ACC112 (cell line): ENCODE measurements at regions not wholly inside any gene's neighbourhood (a gene's known extent, or its start where the extent isn't known, plus 50 kb on each side); places are given as distances from the start of the nearest gene placed in this dataset.

ENCODE experiments used
- H2AFZ ChIP-seq: fragments of 200-600 bp; sonication (generic); one replicate; pipeline ENCODE4 v1.6.0; 2017; ENCODE audit warnings: antibody characterized with exemption, low read length; ENCODE audit not compliant: unreplicated experiment
- H3K27ac ChIP-seq: fragments of 200-600 bp; sonication (generic); 2 replicates; pipeline ENCODE4 v1.5.1; 2014; ENCODE audit warnings: low read depth, mild to moderate bottlenecking, antibody characterized with exemption, low read length, moderate library complexity
- H3K27me3 ChIP-seq: fragments of 200-600 bp; sonication (generic); 2 replicates; pipeline ENCODE4 v1.6.1; 2014; ENCODE audit warnings: mild to moderate bottlenecking, antibody characterized with exemption, low read length, moderate library complexity, mixed read lengths; ENCODE audit not compliant: insufficient read depth
- H3K36me3 ChIP-seq: fragments of 200-600 bp; sonication (generic); 2 replicates; pipeline ENCODE4 v1.6.1; 2016; ENCODE audit warnings: mild to moderate bottlenecking, antibody characterized with exemption, low read length, moderate library complexity, mixed read lengths; ENCODE audit not compliant: insufficient read depth
- H3K4me1 ChIP-seq: fragments of 200-600 bp; sonication (generic); one replicate; pipeline ENCODE4 v1.6.1; 2016; ENCODE audit warnings: low read length, mixed read lengths; ENCODE audit not compliant: insufficient read depth, unreplicated experiment, control insufficient read depth
- H3K4me3 ChIP-seq: fragments of 200-600 bp; sonication (generic); 2 replicates; pipeline ENCODE4 v1.5.1; 2014; ENCODE audit warnings: mild to moderate bottlenecking, low read depth, low read length
- H3K79me2 ChIP-seq: fragments of 200-600 bp; sonication (generic); one replicate; pipeline ENCODE4 v1.6.0; 2016; ENCODE audit warnings: low read length; ENCODE audit not compliant: control insufficient read depth, unreplicated experiment, insufficient read depth

DNA sequence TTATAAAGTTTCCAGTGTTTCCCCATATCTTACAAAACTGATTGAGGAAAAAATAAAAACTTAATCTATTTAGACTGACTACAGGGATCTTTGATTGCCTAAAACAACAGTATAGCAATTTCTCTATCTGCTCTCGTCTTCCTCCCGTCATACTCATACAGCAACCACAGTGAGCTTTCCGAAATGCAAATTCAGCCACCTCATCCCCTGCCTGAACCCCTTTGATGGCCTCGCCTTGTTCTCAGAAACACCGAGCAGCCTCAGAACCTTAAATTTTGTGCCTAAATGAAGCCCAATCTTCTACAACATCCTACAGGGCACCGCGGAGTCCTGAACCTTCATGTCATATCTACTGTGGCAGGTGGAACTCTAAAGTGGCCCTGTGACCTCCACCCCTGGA is 223.7 kb upstream of the TMEM132C start:
- no peaks in the 10 kb centered on the region for H3K36me3 ChIP-seq
- no peaks in the 10 kb centered on the region for H3K79me2 ChIP-seq
- no peaks in the 10 kb centered on the region for H3K4me1 ChIP-seq
- no peak overlapping the region for H2AFZ ChIP-seq
- no peaks in the 10 kb centered on the region for H3K27me3 ChIP-seq
- H3K4me3 ChIP-seq: no peak overlapping the region
- no peak overlapping the region for H3K27ac ChIP-seq

DNA sequence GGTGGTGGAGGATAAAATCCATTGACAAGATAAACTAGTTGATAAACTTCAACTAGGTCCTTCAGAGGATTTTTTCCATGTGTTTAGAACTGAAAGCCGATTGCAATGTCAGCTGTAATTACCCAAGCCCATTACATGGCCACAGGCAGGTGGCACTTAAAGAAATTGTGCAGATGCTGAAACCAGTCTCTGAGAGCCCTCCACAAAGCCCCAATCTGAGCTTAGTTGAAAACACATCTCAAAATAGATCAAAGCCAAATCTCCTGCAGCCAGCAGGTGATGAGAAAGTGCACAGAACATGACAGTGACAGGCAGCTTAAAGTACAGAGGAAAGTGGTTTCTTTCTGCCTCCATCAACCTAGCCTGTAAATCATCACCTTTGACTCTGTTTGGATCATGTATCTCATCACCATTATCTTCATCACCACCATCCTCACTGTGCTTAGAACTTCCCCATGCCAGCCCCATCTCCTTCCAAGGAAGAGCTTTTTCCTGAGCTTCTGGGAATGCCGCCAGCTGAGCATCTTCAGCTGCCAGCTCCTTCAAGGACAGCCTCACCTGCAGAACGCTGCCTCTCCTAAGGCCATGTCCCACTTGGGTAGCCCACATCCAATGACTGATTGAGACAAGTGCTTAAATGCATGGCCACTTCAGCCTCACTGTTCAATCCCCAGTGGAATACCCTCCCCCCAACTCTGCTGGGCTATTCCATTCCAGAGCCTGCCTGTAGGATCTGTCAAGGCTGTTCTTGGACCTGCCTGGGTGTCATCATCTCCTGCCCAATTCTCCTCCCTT is 219.5 kb upstream of the TMEM132C start:
- no peaks in the 10 kb centered on the region for H3K4me1 ChIP-seq
- no peak overlapping the region for H3K27ac ChIP-seq
- no peaks in the 10 kb centered on the region for H3K79me2 ChIP-seq
- H3K36me3 ChIP-seq: no peaks in the 10 kb centered on the region
- no peaks in the 10 kb centered on the region for H3K27me3 ChIP-seq
- no peak overlapping the region for H2AFZ ChIP-seq
- no peak overlapping the region for H3K4me3 ChIP-seq

DNA sequence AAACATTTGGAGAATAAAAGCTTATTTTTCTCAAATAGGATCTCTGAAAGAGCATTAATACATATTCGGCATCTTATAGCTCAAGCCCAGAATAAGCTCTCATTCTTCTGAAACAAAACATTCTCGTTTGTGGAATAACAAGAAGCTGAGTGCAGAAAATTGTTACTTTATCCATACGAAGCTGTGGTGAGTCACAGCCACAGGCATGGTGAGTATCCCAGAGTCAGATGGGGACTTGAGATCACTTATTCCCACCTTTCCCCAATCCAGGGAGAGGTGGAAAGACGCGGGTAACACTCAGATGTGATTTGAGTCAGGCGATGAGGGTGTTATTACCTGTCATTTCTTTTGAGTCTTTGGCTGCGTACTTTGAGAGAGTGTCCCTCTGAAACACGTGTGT is 214.6 kb upstream of the TMEM132C start:
- no peaks in the 10 kb centered on the region for H3K79me2 ChIP-seq
- no peaks in the 10 kb centered on the region for H3K4me1 ChIP-seq
- H2AFZ ChIP-seq: no peak overlapping the region
- no peaks in the 10 kb centered on the region for H3K36me3 ChIP-seq
- H3K27me3 ChIP-seq: no peaks in the 10 kb centered on the region
- H3K4me3 ChIP-seq: no peak overlapping the region
- no peak overlapping the region for H3K27ac ChIP-seq

DNA sequence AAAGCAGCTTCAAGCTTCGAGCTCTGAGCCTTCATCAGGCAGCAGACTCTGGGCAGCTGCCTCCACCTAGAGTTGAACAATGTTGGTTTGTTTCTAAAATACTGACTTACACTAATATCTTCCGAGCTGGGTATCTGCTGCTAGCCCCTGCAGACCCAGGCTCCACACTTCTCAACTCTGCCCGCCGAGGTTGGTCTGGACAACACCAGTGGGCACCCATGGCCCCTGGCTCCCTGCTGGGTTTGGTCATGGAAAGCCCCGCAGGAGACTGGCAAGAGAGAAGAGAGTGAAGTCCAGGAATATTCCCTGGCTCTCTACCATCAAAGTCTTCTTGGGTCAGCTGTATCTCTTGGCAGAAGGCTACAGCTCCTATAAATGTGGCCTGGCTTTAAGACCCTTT is 214.2 kb upstream of the TMEM132C start:
- Histone ChIP-seq H3K4me1 (no peaks in the 10 kb centered on the region), H3K4me3 (no peak overlapping the region), H3K27ac (no peak overlapping the region), H3K36me3 (no peaks in the 10 kb centered on the region), H3K27me3 (no peaks in the 10 kb centered on the region), H3K79me2 (no peaks in the 10 kb centered on the region), H2AFZ (no peak overlapping the region)

DNA sequence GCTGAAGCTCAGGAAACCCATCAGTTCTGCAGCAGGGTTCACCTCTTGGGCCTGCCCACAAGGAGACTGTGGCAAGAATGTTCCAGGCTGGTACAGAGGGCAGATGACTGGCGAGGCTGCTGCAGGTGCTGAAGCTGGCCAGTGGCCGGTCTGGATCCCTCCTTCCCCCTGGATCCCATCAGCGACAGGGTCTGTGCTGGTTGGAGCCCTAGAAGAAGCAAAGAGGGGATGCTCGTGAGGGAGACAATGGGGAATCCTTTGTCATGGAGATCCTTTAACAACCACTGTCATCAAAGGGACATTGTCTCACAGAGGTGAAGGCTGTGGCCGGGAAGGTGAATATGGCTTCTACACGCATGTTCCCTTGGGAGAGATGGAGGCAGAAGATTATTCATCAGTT is 211.4 kb upstream of the TMEM132C start:
- Histone ChIP-seq H3K4me1 (no peaks in the 10 kb centered on the region), H3K4me3 (no peak overlapping the region), H3K36me3 (no peaks in the 10 kb centered on the region), H3K79me2 (no peaks in the 10 kb centered on the region), H3K27me3 (no peaks in the 10 kb centered on the region), H2AFZ (no peak overlapping the region), H3K27ac (no peak overlapping the region)

DNA sequence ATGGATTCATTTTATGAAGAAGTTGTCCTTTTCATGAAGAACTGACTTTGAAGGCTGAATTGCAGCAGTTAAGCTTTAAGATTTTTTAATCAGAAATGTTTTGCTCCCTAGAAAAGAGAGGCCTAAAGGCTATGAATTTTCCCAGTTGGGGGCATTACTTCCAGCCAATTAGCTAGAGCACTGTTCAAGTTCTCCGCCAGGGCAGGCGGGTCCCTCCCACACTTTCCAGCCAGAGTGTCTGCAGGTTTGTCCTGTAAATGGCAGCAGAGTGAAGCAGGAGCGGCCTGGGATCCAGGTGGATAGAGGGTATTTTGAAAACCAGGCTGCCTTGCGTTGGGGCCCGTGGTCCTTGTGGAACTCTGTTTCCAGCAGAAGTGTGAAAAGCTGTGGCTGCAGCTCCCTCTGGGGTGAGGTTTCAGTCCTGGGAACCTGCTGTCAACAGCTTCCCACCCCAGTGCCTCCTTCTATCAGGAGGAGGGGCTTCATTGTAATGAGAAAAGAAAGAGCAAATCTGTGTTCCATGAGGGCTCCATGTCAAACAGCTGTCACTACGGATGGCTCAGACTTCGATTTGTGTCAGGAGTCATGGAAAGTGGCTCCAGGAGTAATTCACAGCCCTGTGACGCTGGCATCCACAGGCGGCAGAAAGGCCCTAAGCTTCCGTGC is 210.7 kb upstream of the TMEM132C start:
- no peaks in the 10 kb centered on the region for H3K4me1 ChIP-seq
- H3K4me3 ChIP-seq: no peak overlapping the region
- no peaks in the 10 kb centered on the region for H3K27me3 ChIP-seq
- H2AFZ ChIP-seq: no peak overlapping the region
- no peaks in the 10 kb centered on the region for H3K36me3 ChIP-seq
- H3K79me2 ChIP-seq: no peaks in the 10 kb centered on the region
- no peak overlapping the region for H3K27ac ChIP-seq

DNA sequence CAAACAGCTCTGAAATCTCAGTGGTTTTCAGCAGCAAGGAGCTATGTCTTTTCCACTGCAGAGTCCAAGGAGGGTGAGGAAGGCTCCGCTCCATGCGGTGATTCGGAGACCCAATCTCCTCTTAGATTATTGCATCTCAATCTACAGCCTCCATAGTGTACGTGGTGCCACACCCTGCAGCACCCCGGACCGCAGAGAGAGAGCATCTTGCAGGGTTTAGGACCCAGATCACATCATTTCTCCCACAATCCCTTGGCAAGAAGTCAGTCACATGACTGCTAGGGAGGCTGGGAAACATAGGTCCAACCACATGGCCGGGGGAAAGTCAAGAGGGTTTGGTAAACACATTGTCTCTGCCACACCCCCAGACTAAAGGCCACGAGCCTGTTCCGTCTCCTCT is 209.4 kb upstream of the TMEM132C start:
- no peaks in the 10 kb centered on the region for H3K36me3 ChIP-seq
- no peaks in the 10 kb centered on the region for H3K27me3 ChIP-seq
- no peaks in the 10 kb centered on the region for H3K4me1 ChIP-seq
- H3K4me3 ChIP-seq: no peak overlapping the region
- H2AFZ ChIP-seq: no peak overlapping the region
- H3K27ac ChIP-seq: no peak overlapping the region
- no peaks in the 10 kb centered on the region for H3K79me2 ChIP-seq

DNA sequence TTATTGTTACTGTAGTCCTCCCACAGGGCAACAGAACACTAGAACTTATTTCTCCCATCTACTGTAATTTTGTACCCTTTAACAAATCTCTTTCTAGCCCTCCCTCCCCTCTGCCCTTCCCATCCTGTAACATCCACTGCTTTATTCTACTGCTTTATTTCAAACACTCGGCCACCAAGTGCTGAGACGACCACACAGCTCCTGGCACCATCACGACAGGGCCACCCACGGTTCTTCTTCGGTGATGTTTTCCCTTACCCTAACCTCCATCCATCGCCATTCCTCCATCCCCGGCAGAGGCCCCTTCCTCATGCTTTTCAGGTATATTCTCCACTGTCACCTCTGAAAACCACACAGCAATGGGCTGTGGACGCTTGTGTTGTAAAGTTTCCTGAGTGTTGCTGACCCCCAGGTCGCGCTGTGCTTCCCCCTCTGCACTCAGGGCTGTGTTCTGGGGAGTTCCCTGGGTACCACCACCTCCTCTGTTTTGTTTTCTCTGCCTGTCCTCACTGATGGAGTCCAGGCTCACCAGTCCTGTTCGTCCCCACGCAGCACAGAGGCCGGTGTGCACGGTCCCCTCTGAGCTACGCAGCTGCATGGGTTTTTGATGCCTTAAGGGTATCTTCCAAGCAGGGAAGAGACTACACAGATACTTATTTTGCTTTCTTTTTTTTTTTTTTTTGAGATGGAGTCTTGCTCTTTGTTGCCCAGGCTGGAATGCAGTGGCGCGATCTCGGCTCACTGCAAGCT is 207.2 kb upstream of the TMEM132C start:
- Histone ChIP-seq H3K4me3 (no peak overlapping the region), H2AFZ (no peak overlapping the region), H3K4me1 (no peaks in the 10 kb centered on the region), H3K79me2 (no peaks in the 10 kb centered on the region), H3K27ac (no peak overlapping the region), H3K27me3 (no peaks in the 10 kb centered on the region), H3K36me3 (no peaks in the 10 kb centered on the region)

DNA sequence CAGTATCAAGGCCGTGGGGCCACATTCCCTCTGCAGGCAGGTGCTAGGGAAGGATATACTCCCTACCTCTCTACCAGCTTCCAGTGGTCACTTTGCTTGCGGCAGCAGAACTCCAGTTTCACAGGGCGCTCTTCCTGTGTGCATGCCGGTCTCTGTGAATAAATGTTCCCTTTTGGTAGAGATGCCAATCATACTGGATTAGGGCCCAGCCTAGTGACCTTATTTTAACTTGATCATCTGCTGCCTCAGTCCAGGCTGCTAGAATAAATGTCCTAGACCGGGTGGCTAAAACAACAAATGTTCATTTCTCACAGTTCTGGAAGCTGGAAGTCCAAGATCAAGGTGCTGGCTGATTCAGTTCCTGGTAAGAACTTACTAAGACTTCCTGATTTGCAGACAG is 198.8 kb upstream of the TMEM132C start:
- Histone ChIP-seq H2AFZ (no peak overlapping the region), H3K27me3 (no peaks in the 10 kb centered on the region), H3K4me3 (no peak overlapping the region), H3K27ac (no peak overlapping the region), H3K36me3 (no peaks in the 10 kb centered on the region), H3K79me2 (no peaks in the 10 kb centered on the region), H3K4me1 (no peaks in the 10 kb centered on the region)

DNA sequence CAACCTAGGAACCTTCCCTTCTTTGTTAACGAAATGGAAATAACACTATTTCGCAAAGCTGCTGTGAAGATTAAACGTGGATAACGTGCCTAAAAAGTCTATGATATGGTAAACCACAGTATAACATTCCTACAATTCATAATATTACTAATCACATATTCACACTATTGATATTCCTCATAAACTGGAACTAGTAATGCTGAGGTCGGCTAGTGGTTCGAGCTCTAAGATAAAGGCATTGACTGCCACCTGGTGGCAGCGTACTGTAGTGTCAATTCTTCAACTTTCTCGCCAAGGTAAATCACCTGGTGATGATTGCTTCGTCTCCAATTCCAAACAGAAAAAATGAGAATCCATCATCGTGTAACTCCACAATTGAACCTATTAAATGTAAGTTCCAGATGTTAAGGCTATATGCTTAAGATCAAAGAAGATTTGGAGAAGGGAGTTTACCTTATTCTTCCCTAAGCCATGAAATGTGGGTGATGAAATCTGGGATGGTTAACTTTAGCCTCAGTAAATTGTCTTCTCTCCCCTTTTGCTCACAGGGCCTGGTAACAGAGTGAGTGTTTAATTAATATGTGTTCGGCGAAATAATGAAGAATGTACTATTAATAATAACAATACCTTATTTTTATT is 197.5 kb upstream of the TMEM132C start:
- H3K4me3 ChIP-seq: no peak overlapping the region
- no peaks in the 10 kb centered on the region for H3K36me3 ChIP-seq
- H3K27me3 ChIP-seq: no peaks in the 10 kb centered on the region

More for the DNA sequence above, 197.5 kb upstream of the TMEM132C start:
- no peaks in the 10 kb centered on the region for H3K4me1 ChIP-seq
- no peak overlapping the region for H2AFZ ChIP-seq
- H3K27ac ChIP-seq: no peak overlapping the region
- no peaks in the 10 kb centered on the region for H3K79me2 ChIP-seq
